ENCODE measurements at regions not wholly inside any gene's neighbourhood (a gene's known extent, or its start where the extent isn't known, plus 50 kb on each side); places are given as distances from the start of the nearest gene placed in this dataset.

- TF ChIP-seq POLR2A (IDR thresholded peaks at IDR 0.05; ENCODE audit: low read depth, low read length) (no peak), SPI1 (IDR thresholded peaks at IDR 0.05; ENCODE audit: low read depth, low read length) (no peak)
Measured at GRCh38 chr2:13542642-13543041, 825.9 kb downstream of the TRIB2 start.
